Esophagus squamous epithelium (tissue), 5 donors: ENCODE measurements at regions not wholly inside any gene's neighbourhood (a gene's known extent, or its start where the extent isn't known, plus 50 kb on each side); places are given as distances from the start of the nearest gene placed in this dataset.
A peak's percentile ranks its signal among the peaks of the same experiment; 100 is the strongest.

Experiments used
- DNase-seq: peaks from one replicate; lab custom pipeline; 2025; lab: John Stamatoyannopoulos, UW
- H3K27ac ChIP-seq, 4 donors: fragments of 200-600 bp; sonication (generic); one replicate each; pipeline ENCODE4 v1.5.1; 2016 to 2019; ENCODE audit warnings: mild to moderate bottlenecking in 1 of 4
- H3K27me3 ChIP-seq, 4 donors: fragments of 200-600 bp; sonication (generic); 1 replicate in 3 of 4; 2 replicates in 1 of 4; pipeline versions ENCODE4 v1.5.1 to v1.6.0; 2017 to 2021; ENCODE audit warnings: antibody characterized with exemption in 1 of 4
- H3K36me3 ChIP-seq, 3 donors: fragments of 200-600 bp; sonication (generic); one replicate each; pipeline ENCODE4 v1.5.1; 2016 to 2019
- H3K4me1 ChIP-seq, 3 donors: fragments of 200-600 bp; sonication (generic); one replicate each; pipeline ENCODE4 v1.5.1; 2017 to 2019
- H3K4me3 ChIP-seq, 4 donors: fragments of 200-600 bp; sonication (generic); 1 replicate in 3 of 4; 2 replicates in 1 of 4; pipeline ENCODE4 v1.5.1; 2016 to 2019; ENCODE audit warnings: mild to moderate bottlenecking in 2 of 4, moderate library complexity in 1 of 4
- H3K9me3 ChIP-seq, 3 donors: fragments of 200-600 bp; sonication (generic); one replicate each; pipeline ENCODE4 v1.5.1; 2016 to 2019
- POLR2A ChIP-seq, 4 donors: fragments of 450-650 bp; IDR thresholded peaks; one replicate each; pipeline ENCODE4 v1.6.1; 2017; ENCODE audit warnings: antibody characterized with exemption in 4 of 4, mild to moderate bottlenecking in 4 of 4, moderate library complexity in 3 of 4
- WGBS, 2 donors: methylation state at CpG; one replicate each; pipeline ENCODE4 v1.1.5; 2018; 5-methylcytosine and 5-hydroxymethylcytosine counted together
- intact Hi-C: fragments of 100-400 bp; cut with DNase I; formaldehyde crosslinking; loops from one replicate; pipeline ENCODE4 v1.15.0; 2022
- TF ChIP-seq, protein P1 (sequence below), 6 experiments: fragments of 450-650 bp in 4 of 6; fragments of 200-600 bp in 2 of 6; sonication (generic) in 2 of 6; IDR thresholded peaks; one replicate each; pipeline ENCODE4 v1.5.1; 2016 to 2019; ENCODE audit warnings: antibody characterized with exemption in 6 of 6, mild to moderate bottlenecking in 4 of 6, moderate library complexity in 4 of 6
- donor health status: DM: yes; HTN: yes; CAD: no.

DNA sequence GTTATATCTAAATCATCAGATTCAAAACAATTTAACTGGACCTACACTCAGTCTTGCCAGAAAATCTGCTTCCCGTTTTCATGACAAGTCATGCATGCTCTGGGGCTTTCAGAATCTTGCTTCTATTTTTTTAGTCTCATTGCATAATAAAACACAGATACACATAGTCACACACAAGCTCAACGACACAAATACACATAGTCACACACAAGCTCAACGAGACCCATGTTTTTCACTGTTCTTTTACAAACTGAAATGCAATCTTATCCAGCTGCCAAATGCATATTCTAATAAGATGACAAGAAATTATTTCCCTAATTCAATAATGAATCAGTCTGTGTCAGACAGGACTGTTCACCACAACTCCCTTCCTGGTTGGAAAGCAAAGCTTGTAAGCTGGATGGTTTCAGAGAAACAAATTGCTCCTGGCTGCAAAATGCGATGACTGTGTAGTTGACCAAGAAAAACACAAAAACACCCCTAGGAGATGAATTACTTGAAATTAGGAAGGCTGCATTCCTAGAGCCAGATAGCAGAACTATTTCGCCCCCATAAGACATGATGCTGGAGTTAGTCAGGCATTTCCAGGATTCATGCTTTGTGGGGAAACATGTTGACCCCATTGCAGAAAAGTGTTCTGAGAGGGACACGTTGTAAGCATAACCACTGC is 208.7 kb downstream of the CHIC2 start:
- H3K4me3 ChIP-seq = no peak overlapping the region
- 24 to 28% methylated on average over 6 of the region's 6 CpGs for WGBS, 2 donors
- H3K36me3 ChIP-seq = no peaks in the 10 kb centered on the region
- peak overlapping the region in 2 of 4 donors; percentile 51 to 72 for H3K27ac ChIP-seq
- peaks cover 0 to 22% (median 5%) of the 10 kb centered on the region in 3 donors for H3K4me1 ChIP-seq
- TF ChIP-seq, protein P1, sequence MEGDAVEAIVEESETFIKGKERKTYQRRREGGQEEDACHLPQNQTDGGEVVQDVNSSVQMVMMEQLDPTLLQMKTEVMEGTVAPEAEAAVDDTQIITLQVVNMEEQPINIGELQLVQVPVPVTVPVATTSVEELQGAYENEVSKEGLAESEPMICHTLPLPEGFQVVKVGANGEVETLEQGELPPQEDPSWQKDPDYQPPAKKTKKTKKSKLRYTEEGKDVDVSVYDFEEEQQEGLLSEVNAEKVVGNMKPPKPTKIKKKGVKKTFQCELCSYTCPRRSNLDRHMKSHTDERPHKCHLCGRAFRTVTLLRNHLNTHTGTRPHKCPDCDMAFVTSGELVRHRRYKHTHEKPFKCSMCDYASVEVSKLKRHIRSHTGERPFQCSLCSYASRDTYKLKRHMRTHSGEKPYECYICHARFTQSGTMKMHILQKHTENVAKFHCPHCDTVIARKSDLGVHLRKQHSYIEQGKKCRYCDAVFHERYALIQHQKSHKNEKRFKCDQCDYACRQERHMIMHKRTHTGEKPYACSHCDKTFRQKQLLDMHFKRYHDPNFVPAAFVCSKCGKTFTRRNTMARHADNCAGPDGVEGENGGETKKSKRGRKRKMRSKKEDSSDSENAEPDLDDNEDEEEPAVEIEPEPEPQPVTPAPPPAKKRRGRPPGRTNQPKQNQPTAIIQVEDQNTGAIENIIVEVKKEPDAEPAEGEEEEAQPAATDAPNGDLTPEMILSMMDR (IDR thresholded peaks at IDR 0.05) = no peak
- no peak for TF ChIP-seq POLR2A (IDR thresholded peaks at IDR 0.05)
- no peak for DNase-seq
- no peaks in the 10 kb centered on the region for H3K9me3 ChIP-seq
- intact Hi-C loops = no loop called here
- no peaks in the 10 kb centered on the region for H3K27me3 ChIP-seq

DNA sequence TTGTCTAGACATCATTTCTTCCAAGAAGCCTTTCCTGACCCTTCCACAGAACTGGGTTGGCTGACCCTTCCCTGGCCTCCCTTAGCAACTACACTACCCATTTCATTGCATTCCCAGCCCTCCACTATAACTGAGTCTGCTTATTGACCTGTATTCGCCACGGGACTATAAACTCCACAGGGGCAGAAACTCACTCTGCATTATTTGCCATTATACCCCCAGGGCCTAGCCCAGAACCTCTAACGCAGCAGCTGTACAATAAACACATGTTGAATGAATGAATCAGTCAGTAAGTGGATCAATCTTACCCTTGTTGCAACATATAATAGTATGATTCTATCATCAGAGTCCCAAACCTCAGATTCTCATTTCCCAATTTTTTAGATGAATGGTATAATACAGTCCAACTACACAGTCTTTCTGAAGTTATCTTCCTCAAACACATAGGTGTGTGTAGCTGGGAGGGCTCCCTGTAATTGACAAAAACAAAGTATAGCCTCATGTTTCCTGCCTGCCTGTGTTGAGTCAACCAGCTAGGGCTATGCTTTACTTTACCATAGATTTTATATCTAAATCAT is 209.3 kb downstream of the CHIC2 start:
- H3K36me3 ChIP-seq = no peaks in the 10 kb centered on the region
- H3K27me3 ChIP-seq = no peaks in the 10 kb centered on the region
- H3K9me3 ChIP-seq = no peaks in the 10 kb centered on the region
- TF ChIP-seq, protein P1 (IDR thresholded peaks at IDR 0.05) = no peak
- no peak for TF ChIP-seq POLR2A (IDR thresholded peaks at IDR 0.05)
- peak overlapping the region in 2 of 4 donors; percentile 51 to 68 for H3K27ac ChIP-seq
- intact Hi-C loops = no loop called here
- no peak for DNase-seq
- no peak overlapping the region for H3K4me3 ChIP-seq
- whole genome bisulfite sequencing, 2 donors = 26 to 49% methylated on average over 3 of the region's 3 CpGs
- peaks cover 0 to 22% (median 5%) of the 10 kb centered on the region in 3 donors for H3K4me1 ChIP-seq

DNA sequence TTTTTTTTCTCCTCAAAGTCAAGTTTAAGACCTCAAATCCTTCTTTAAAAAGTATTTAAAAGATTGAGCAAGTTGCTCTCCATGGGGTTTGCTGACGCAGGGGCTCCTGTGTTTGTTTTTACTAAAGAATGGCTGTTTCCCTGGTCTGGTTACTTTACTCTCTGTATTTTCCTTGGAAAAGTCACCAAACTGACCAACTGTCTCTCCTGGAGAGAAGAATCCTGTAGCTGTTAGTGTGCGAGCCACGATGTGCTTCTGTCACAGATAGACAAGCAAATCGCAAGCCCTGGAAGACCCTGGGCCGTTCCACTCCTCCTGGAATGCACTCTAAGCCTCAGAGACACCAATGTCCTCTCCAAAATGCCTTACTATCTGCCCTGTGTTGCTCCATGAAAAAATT is 212.1 kb downstream of the CHIC2 start:
- Histone ChIP-seq H3K4me1 (peaks cover 0 to 22% (median 5%) of the 10 kb centered on the region in 3 donors), H3K27ac (peak overlapping the region in 1 of 4 donors; percentile 44), H3K4me3 (no peak overlapping the region), H3K9me3 (no peaks in the 10 kb centered on the region), H3K36me3 (no peaks in the 10 kb centered on the region), H3K27me3 (no peaks in the 10 kb centered on the region)
- DNase-seq = no peak
- intact Hi-C loops = no loop called here
- 51 to 70% methylated on average over 5 of the region's 5 CpGs for WGBS, 2 donors
- TF ChIP-seq, protein P1 (IDR thresholded peaks at IDR 0.05) = no peak
- no peak for TF ChIP-seq POLR2A (IDR thresholded peaks at IDR 0.05)

DNA sequence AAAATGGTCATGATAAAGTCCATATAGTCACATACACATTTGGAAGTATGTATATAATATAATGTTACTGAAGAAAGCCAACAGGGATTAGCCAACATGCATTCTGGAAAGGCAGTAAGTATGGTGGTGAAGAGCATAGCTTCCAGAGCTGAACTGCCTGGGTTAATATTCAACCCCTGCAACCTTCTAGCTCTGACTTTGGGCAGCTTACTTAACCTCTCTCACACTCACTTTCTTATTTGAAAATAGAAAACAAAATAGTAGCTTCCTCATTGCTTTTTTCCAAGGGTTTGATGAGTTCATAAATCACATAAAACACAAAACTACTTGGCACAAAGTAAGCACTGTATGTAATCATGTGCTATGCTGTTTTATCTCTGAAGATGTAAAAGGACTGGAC is 216.4 kb downstream of the CHIC2 start:
- DNase-seq = no peak
- Histone ChIP-seq H3K4me3 (no peak overlapping the region), H3K27ac (no peak overlapping the region), H3K4me1 (no peaks in the 10 kb centered on the region), H3K9me3 (no peaks in the 10 kb centered on the region), H3K36me3 (no peaks in the 10 kb centered on the region), H3K27me3 (no peaks in the 10 kb centered on the region)
- TF ChIP-seq POLR2A (IDR thresholded peaks at IDR 0.05) = no peak
- TF ChIP-seq, protein P1 (IDR thresholded peaks at IDR 0.05) = no peak
- intact Hi-C loops = no loop called here

DNA sequence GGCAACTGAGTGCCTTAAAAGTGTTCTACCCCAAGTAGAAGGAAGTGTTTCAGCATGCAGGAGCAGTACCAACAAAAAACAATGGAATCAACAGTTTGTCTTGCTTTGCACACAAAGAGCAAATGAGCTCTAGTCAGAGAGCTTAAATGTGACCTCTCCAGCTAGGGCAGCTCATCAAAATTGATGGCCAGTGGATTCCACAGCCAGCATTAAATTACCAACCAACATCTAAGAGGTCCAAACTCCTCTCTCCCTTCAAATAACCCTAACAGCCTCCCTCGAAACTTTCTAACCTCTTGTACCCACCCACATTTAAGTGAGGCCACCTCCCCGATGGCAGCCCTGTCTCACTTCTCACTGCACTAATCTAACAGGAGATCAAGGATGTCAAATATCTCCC is 219.9 kb downstream of the CHIC2 start:
- H3K27me3 ChIP-seq = no peaks in the 10 kb centered on the region
- intact Hi-C loops = no loop called here
- H3K9me3 ChIP-seq = no peaks in the 10 kb centered on the region
- no peaks in the 10 kb centered on the region for H3K4me1 ChIP-seq
- no peaks in the 10 kb centered on the region for H3K36me3 ChIP-seq
- no peak overlapping the region for H3K4me3 ChIP-seq
- WGBS, 2 donors = 68 to 84% methylated on average over 2 of the region's 2 CpGs
- no peak overlapping the region for H3K27ac ChIP-seq
- no peak for DNase-seq
- TF ChIP-seq, protein P1 (IDR thresholded peaks at IDR 0.05) = no peak
- no peak for TF ChIP-seq POLR2A (IDR thresholded peaks at IDR 0.05)
